22Rv1 (cell line): ENCODE measurements at regions not wholly inside any gene's neighbourhood (a gene's known extent, or its start where the extent isn't known, plus 50 kb on each side); places are given as distances from the start of the nearest gene placed in this dataset.

Source experiments
- H3K27ac ChIP-seq: fragments of 450-650 bp; 2 replicates; pipeline ENCODE4 v1.5.1; 2017
- ZFX ChIP-seq: fragments of 450-650 bp; IDR thresholded peaks from 2 replicates; pipeline ENCODE4 v1.6.1; 2017; ENCODE audit warnings: antibody characterized with exemption, borderline replicate concordance
- TF ChIP-seq, protein P1 (sequence below): fragments of 450-650 bp; IDR thresholded peaks from 2 replicates; pipeline ENCODE4 v1.5.1; 2017; ENCODE audit warnings: mild to moderate bottlenecking

- no peak overlapping the region for H3K27ac ChIP-seq
- TF ChIP-seq, protein P1, sequence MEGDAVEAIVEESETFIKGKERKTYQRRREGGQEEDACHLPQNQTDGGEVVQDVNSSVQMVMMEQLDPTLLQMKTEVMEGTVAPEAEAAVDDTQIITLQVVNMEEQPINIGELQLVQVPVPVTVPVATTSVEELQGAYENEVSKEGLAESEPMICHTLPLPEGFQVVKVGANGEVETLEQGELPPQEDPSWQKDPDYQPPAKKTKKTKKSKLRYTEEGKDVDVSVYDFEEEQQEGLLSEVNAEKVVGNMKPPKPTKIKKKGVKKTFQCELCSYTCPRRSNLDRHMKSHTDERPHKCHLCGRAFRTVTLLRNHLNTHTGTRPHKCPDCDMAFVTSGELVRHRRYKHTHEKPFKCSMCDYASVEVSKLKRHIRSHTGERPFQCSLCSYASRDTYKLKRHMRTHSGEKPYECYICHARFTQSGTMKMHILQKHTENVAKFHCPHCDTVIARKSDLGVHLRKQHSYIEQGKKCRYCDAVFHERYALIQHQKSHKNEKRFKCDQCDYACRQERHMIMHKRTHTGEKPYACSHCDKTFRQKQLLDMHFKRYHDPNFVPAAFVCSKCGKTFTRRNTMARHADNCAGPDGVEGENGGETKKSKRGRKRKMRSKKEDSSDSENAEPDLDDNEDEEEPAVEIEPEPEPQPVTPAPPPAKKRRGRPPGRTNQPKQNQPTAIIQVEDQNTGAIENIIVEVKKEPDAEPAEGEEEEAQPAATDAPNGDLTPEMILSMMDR, result no peak
- TF ChIP-seq ZFX, result no peak
Observed at GRCh38 chr2:23107327-23107941, 277.5 kb upstream of the KLHL29 start.

DNA sequence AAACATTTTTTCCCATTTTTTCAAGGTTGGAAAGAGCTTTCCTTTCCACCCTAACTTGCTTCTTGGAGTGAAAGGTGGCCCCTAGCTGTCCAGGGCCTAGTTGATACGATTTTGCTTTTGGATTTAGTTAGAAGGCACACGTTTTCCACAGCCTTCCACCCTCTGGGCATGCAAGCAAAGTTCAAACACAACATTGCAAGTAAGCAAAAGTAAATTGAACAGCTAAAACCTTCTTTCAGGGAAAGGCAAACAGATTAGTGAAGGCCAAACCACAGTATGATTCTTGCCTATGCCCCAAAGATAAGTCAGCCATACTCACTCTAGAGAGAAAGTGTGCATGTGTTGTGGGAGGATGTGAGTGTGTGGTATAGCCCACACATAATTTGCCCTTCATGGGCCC lies 273.7 kb upstream of the KLHL29 start:
- TF ChIP-seq ZFX, result no peak
- TF ChIP-seq, protein P1, result no peak
- H3K27ac ChIP-seq, result no peak overlapping the region

DNA sequence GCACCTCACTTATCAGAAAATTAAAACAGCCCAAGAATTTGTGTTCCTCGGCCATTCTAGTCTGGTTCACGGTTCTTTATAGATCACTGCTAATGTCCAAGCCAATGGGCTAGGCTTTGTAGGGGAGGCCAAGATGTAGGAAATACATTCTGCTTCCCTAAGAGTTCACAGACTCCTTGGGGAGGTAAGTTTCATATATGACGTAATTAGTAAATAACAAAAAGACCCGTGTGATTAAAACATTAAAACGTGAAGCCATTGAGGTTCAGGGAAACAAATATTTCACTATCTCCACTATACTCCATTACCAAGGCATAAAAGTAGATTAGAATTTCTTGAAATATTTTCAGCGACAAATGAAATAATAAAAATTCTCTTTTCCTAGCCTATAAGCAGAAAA lies 272.5 kb upstream of the KLHL29 start:
- TF ChIP-seq ZFX, result no peak
- TF ChIP-seq, protein P1, result no peak
- H3K27ac ChIP-seq, result no peak overlapping the region

GRCh38 chr2:23114299-23114698 lies 270.7 kb upstream of the KLHL29 start:
- no peak for TF ChIP-seq ZFX
- TF ChIP-seq, protein P1, result no peak
- no peak overlapping the region for H3K27ac ChIP-seq

DNA sequence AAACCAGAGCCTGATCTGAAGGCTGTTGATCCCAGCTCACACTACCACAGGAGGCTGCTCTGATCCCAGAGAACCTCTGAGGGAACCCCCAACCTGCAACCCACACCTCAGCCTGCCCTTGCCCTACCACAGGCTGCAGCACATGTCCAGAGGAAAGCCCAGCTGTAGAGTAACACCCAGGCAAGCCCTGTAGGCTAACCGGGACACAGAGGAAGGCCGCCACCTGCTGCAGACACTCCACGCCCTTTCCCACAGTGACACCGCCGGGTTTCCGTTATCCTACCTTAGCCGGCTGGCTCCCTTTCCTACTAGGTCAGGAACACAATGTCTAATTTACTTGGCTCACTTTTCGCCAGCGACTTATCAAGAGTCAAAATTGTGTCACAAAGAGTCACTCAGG lies 266.7 kb upstream of the KLHL29 start:
- TF ChIP-seq, protein P1, result no peak
- no peak for TF ChIP-seq ZFX
- no peak overlapping the region for H3K27ac ChIP-seq

DNA sequence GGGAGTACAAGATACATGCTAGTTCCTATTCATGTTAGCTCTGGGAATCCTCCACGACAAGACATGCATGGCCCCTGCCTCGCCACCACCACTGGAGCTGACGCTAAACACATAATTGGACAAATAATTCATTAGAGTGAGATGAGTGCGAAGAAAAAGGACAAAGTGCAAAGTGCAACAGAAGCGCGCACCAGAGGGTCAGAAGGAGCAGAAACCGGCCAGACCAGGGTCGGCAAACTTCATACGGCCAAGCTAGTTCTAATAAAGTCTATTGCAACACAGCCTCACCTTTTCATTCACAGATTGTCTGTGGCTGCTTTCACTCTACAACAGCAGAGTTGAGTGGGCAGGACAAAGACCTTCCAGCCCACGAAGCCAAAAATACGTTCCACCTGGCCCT lies 266.1 kb upstream of the KLHL29 start:
- TF ChIP-seq ZFX, result no peak
- TF ChIP-seq, protein P1, result no peak
- no peak overlapping the region for H3K27ac ChIP-seq

DNA sequence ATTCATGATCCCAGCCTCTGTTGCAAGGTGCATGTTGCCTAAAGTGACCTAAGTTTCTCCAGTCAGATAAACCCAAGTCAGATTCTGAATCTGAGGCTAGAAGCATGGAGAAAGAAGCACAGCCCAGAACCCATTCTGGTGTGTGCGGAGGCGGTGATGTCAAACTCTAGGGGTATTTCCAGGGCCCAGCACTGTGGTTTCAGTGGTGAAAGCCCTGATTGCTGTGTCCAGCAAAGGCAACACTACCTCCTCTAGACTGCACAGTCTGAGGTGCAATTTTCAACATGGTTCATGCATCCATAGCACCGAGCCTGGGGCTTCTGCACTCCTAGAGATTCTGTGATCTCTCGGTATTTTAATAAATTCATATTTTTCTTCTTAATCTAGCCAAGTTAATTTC lies 264.8 kb upstream of the KLHL29 start:
- no peak overlapping the region for H3K27ac ChIP-seq
- no peak for TF ChIP-seq ZFX
- TF ChIP-seq, protein P1, result no peak
